Glutamatergic neuron (in vitro differentiated cells): ENCODE measurements at regions not wholly inside any gene's neighbourhood (a gene's known extent, or its start where the extent isn't known, plus 50 kb on each side); places are given as distances from the start of the nearest gene placed in this dataset.

Experiments
- DNase-seq: peaks from one replicate; pipeline ENCODE4 v3.0.0; 2022
- H3K27ac Mint-ChIP-seq: one replicate; pipeline ENCODE4 v1.8.0; 2020; ENCODE audit warnings: mild to moderate bottlenecking, mixed read lengths, inconsistent platforms; ENCODE audit not compliant: unreplicated experiment
- H3K27me3 Mint-ChIP-seq: one replicate; pipeline ENCODE4 v1.8.0; 2020; ENCODE audit warnings: mild to moderate bottlenecking, moderate library complexity, mixed read lengths, inconsistent platforms; ENCODE audit not compliant: unreplicated experiment
- H3K36me3 Mint-ChIP-seq: one replicate; pipeline ENCODE4 v1.8.0; 2020; ENCODE audit warnings: mild to moderate bottlenecking, mixed read lengths, inconsistent platforms; ENCODE audit not compliant: unreplicated experiment
- H3K4me1 Mint-ChIP-seq: one replicate; pipeline ENCODE4 v1.8.0; 2020; ENCODE audit warnings: mild to moderate bottlenecking, low read depth, mixed read lengths, inconsistent platforms; ENCODE audit not compliant: unreplicated experiment
- H3K4me3 Mint-ChIP-seq: one replicate; pipeline ENCODE4 v1.8.0; 2020; ENCODE audit warnings: mild to moderate bottlenecking, mixed read lengths, inconsistent platforms; ENCODE audit not compliant: unreplicated experiment
- H3K9me3 Mint-ChIP-seq: one replicate; pipeline ENCODE4 v1.8.0; 2020; ENCODE audit warnings: mild to moderate bottlenecking, moderate library complexity, mixed read lengths, inconsistent platforms; ENCODE audit not compliant: unreplicated experiment
- CTCF ChIP-seq: fragments of 200-600 bp; sonication (generic); IDR thresholded peaks from one replicate; pipeline ENCODE4 v1.5.0; 2021; ENCODE audit not compliant: partially characterized antibody, unreplicated experiment

- TF ChIP-seq CTCF, result no peak
- H3K4me3 Mint-ChIP-seq, result no peak overlapping the region
- no peak overlapping the region for H3K27ac Mint-ChIP-seq
- H3K9me3 Mint-ChIP-seq, result peaks cover 2% of the 10 kb centered on the region
- H3K36me3 Mint-ChIP-seq, result no peaks in the 10 kb centered on the region
- no peaks in the 10 kb centered on the region for H3K27me3 Mint-ChIP-seq
- DNase-seq, result no peak
- H3K4me1 Mint-ChIP-seq, result peaks cover 2% of the 10 kb centered on the region
These were observed 74.5 kb upstream of the PITX1 start for GRCh38 chr5:135108569-135108968.

DNA sequence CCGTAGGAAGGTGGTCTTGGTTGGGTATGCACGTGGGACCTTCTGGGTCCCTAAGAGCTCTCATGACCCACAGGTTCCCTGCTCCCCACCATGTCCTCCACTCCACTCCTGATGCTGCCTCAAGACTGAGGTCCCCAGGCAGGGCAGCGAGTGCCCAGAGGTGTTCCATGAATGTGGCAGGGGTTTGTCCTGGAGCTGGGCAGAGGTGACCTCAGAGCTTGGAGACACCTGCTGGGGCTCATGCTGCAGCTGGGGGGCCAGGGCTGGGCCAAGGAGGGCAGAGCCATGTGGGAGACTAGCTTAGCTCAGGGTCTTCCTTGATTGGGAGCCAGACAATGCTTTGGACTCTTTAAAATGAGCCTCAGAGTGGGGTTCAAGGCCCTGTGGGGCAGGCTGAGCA is 74.0 kb upstream of the PITX1 start:
- no peaks in the 10 kb centered on the region for H3K36me3 Mint-ChIP-seq
- DNase-seq, result no peak
- peaks cover 2% of the 10 kb centered on the region for H3K9me3 Mint-ChIP-seq
- peaks cover 2% of the 10 kb centered on the region for H3K4me1 Mint-ChIP-seq
- H3K27me3 Mint-ChIP-seq, result no peaks in the 10 kb centered on the region
- H3K27ac Mint-ChIP-seq, result no peak overlapping the region
- no peak overlapping the region for H3K4me3 Mint-ChIP-seq
- no peak for TF ChIP-seq CTCF

DNA sequence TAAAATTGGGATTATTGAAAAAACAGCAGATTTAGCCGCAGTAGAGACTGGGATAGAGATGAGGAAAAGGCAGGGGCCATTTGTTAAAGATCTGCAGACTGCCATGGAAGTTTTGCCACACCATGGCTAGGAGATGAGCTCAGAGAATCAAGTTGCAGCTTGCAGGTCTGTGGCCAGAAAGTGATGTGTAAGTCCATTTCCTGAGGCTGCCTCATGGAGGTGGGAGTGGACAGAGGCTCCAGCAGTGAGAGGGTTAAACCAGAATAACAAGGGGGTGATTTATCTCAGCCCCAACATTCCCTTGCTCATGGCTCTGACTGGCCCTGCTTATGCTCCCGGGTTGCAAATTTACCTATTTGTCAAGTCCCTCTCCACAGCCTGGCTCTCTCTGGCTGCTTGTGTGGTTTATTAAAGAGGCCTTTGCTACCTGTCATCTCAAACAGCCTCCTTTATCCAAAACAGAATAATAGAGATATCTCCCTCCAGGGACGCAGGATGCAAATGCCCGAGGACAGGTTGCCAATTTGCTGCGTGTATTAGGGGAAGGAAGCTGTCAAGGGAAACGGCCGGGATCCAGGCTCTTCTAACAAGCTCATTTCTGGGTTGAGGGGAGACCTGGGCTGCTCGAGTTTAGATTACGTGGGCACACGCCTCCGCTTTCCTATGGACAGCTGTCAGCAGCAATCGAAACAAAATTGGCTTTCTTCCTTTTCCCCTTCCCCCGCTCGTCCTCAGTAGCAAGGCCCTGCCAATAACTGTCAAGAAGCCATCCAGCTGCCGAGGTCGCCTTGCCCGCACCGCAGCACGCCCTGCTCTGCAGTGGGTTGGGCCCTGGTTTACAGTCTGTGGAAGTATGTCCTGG is 72.8 kb upstream of the PITX1 start:
- no peak for TF ChIP-seq CTCF
- Mint-ChIP-seq H3K4me3 (no peak overlapping the region), H3K9me3 (peaks cover 2% of the 10 kb centered on the region), H3K27ac (no peak overlapping the region), H3K36me3 (no peaks in the 10 kb centered on the region), H3K27me3 (no peaks in the 10 kb centered on the region), H3K4me1 (no peaks in the 10 kb centered on the region)
- DNase-seq, result no peak

DNA sequence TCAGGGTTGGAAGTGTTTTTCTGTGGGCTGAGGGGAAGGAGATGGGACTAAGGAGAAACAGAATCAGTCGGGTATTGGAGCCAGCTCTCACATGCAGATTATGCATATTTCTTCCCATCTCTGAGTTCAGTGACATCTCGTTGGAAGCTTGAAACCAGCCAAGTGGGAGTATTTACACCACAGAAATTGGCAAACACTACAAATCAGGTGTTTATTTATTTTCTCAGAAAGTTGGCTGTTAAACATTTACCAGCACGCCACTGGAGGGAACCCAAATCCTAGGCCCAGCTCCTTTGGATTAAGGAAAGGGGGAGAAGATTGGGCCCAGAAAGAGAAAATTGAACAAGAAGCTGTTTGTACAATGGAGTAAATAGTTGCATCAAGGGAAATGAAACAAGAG is 72.1 kb upstream of the PITX1 start:
- DNase-seq, result no peak
- H3K27me3 Mint-ChIP-seq, result no peaks in the 10 kb centered on the region
- no peaks in the 10 kb centered on the region for H3K36me3 Mint-ChIP-seq
- H3K27ac Mint-ChIP-seq, result no peak overlapping the region
- no peak for TF ChIP-seq CTCF
- H3K9me3 Mint-ChIP-seq, result peaks cover 2% of the 10 kb centered on the region
- no peak overlapping the region for H3K4me3 Mint-ChIP-seq
- H3K4me1 Mint-ChIP-seq, result no peaks in the 10 kb centered on the region

DNA sequence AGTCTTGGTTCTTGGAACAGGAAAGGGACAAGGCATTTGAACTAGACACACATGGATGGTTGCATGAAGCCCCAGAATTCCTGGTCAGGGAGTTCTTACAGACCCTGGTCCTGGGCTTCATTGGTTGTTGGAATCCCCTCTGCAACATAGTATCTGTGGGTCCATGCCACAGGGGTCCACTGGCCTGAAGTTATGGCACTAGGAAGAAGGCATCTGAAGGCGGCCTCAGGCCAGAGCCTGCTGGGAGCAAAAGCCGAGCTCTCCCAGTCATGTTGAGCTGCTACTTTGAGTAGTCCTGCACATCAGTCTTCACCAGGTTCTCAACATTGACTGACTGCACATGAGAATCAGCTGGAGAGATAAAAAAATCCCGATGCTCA is 71.1 kb upstream of the PITX1 start:
- H3K4me3 Mint-ChIP-seq, result no peak overlapping the region
- no peaks in the 10 kb centered on the region for H3K4me1 Mint-ChIP-seq
- no peak for TF ChIP-seq CTCF
- no peaks in the 10 kb centered on the region for H3K27me3 Mint-ChIP-seq
- no peak for DNase-seq
- H3K36me3 Mint-ChIP-seq, result no peaks in the 10 kb centered on the region
- H3K9me3 Mint-ChIP-seq, result peaks cover 2% of the 10 kb centered on the region
- no peak overlapping the region for H3K27ac Mint-ChIP-seq
